ENCODE measurements at regions not wholly inside any gene's neighbourhood (a gene's known extent, or its start where the extent isn't known, plus 50 kb on each side); places are given as distances from the start of the nearest gene placed in this dataset.
A peak's percentile ranks its signal among the peaks of the same experiment; 100 is the strongest.
"Not testable (repeated sequence)": the region's sequence is repeated elsewhere in the genome, so short reads cannot be mapped to it uniquely, and the experiment has no call there.

GRCh38 chr6:167408235-167408869 lies 83.5 kb downstream of the TTLL2 start:
- no peak for DNase-seq

DNA sequence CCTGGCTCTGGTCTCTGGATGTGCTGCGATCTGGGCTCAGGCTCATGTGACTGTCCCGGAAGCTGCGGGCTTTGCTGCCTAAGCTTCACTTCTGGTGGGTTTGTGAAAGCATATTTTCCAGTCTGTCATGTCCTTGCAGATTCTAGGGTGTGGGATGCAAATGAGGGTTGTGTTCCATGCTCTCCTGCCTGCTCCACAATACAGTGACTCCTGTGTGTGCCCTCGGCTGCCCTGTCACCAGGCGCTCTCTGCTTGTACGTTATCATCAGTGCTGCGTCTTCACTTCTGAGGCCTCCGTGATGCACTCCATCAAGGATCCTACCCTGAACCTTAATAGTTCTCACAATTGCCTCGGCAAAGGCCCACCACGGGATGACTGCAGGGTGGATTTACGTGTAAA lies 84.2 kb downstream of the TTLL2 start:
- DNase-seq: no peak

- DNase-seq: no peak
These were observed 84.8 kb downstream of the TTLL2 start for GRCh38 chr6:167409694-167410093.

GRCh38 chr6:167410462-167410861 lies 85.6 kb downstream of the TTLL2 start:
- DNase-seq: no peak

- DNase-seq: no peak
These were observed 87.6 kb downstream of the TTLL2 start for GRCh38 chr6:167412506-167412905.

DNA sequence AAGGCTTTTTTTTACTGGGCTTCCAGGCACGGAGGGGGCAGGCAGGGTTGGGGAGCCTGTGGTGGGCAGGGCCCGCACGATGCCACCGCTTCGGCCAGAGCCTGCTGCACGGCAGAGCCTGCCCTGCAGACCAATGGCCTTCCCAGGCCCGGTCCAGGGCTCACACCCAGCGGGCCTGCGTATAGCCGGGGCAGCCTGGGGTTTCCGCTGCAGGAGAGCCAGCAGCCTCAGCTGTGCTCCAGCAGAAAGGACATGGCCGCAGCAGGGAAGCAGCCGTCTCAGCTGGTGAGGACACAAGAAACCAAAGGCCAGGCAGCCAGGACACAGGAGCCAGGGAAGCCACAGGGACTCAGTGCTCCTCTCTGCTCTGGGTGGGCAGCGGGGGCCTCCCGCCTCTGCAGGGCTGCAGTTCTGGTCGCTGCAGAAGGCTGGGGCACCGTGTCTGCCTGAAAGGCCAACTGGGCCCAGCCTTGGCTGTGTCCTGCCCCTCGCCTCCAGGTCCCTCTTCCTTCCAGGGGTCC lies 90.6 kb downstream of the TTLL2 start:
- DNase-seq: no peak

GRCh38 chr6:167416676-167417430 lies 92.0 kb downstream of the TTLL2 start:
- DNase-seq: no peak

DNA sequence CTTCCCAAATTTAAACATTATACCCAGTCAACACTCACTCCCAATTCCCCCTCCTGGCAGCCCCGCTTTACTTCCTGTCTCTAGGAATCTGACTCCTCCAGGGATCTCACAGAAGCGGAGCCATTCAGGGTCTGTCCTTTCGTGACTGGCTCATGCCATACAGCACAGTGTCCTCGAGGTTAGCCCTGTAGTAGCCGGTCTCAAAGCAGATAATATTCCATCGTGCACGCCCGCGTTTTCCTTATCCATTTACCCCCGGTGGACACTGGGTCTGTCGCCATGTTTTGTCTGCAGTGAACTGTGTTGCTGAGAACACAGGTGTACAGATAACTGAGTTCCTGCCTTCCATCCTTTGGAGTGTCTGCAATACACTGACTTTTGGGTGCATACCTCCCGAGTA lies 95.3 kb downstream of the TTLL2 start:
- DNase-seq: no peak

DNA sequence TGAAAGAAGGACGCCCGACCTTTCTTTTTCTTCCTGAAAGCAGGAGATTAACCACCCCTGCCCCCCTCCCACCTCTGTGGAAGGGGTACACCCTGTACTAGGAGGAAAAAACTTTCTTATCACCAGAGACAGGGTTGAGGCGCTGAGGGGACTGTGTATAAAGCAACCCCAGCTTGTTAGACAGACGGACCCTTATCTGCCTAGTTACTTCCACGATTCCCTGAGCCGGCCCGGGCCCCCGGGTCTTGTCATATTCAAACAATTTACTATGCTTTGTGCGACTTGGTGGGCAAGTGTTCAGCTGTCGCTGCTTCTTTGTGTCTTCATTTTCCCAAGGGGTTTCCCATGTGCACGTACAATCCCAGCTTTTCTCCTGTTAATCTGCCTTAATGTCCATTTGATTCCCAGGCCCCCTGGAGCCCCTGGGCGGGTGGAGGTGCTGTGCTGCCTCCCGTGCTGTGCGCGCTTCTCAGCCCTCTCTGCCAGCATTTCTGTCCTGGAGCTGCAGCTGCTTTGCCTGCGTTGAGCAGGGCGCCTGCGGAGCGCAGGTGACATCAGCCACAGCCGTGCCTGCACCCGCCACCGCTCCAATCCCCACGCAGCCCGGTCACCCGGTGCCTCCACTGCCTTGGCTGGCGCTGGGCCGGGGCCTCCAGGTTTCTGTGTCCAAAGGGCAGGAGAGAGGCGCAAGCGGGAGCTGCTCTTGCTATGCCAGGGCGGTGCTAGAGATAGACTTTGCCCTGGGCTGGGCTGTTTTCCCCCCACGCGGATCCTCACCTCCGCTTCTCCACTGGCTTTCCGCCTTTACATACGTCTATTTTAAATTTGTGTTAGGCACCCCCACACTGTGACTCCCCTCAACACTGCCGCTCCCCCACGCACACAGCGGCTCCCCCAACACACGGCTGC lies 96.2 kb downstream of the TTLL2 start:
- DNase-seq: no peak

GRCh38 chr6:167421944-167422343 lies 97.1 kb downstream of the TTLL2 start:
- DNase-seq: not testable (repeated sequence)

DNA sequence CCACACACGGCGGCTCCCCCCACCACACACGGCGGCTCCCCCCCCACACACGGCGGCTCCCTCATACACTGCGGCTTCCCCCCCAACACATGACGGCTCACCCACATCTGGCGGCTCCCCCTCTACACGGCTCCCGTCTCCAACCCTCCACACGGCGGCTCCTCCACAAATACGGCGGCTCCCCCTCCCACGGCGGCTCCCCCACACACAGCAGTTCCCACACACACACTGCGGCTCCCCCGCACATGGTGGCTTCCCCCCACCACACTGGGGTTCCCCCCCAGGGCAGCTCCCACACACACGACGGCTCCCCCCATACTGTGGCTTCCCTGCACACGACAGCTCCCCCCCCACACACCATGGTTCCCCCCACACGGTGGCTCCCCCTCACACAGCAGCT lies 98.0 kb downstream of the TTLL2 start:
- no peak for DNase-seq

DNA sequence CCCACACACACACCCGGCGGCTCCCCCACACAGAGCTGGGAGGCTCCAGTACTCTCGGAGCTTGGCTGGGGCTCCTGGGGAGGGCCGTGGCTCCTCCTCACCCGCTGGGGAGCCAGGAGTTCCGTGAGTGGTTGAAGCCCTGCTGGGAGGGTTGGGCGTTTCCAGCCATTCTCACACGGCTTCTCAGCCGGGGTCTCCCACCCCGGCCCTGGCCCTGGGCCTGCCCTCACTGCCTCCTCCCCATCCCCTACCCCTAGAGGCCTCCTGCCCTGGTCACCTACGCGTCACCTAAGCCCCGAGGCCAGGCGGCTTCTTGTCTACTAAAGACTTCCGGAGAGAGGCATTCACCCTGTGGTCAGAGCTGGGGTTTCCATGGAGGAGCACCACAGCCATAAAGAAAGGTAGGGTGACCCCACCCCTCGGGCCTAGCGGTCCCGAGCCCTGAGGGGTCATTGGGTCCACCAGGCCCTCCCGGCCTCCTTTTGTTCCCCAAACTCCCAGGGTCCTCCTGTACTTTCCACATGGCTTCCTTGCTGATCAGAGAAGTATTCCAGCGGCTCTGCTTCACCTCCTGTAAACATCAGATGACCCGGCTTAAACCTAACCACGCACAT lies 99.3 kb downstream of the TTLL2 start:
- no peak for DNase-seq

DNA sequence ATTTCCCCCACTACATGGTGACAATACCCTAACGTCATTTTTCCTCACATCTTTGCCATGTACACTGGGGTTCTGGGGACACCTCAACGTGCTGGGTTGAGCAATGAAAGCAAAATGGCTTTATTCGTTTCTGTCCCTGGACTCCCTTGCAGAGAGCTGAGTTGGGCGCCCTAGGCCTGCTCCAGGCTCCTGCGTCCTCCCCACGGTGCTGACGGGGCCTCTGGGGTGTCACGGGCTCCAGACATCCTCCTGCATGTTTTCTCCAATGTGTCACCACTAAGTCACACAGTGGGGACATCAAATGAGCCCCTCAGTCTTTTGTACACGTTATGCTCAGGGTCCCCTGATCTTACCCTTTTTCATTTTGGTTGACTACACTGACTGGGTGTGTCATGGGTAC lies 99.8 kb downstream of the TTLL2 start:
- no peak for DNase-seq

DNA sequence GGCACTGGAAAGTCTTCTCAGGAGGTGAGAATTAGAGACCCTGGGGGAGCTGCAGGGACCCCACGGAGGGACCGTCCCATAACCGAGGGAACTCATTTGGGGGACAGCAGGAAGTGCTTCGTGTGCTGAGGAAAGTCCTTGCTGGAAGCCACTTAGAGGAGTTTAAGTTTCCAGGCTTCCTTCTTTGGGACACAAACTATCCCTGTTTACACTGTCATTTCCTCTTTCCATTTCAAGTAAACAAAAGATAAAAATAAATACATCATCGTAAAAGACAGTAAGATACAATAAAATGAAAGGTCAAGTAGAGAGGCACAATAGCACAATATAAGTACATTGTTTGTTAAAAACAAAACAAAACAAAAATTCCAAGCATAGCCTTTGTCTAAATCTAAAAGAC lies 101.2 kb downstream of the TTLL2 start:
- no peak for DNase-seq

DNA sequence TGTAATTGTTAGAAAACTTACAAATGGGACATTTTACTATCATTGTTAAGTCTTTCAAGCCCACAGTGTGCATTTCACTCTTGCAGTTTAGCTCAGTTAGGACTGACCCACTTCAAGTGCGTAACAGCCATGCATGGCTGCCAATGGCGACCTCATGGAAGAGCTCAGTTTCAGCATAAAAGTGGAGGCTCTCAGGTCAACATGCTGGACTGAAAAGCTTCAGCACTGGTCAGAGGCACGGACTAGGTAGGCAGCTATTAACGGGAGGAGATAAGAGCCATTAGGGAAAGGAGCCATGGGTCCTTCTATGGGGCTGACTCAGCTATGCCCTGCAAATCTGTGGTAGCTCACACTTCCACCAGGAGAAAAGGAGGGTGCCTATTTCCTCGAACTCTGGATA lies 101.8 kb downstream of the TTLL2 start:
- no peak for DNase-seq

- DNase-seq: peak in 1 of 51 donors; percentile 38
These were observed 103.9 kb downstream of the TTLL2 start for GRCh38 chr6:167428664-167429333.

GRCh38 chr6:167429353-167429752 lies 104.5 kb downstream of the TTLL2 start:
- no peak for DNase-seq

DNA sequence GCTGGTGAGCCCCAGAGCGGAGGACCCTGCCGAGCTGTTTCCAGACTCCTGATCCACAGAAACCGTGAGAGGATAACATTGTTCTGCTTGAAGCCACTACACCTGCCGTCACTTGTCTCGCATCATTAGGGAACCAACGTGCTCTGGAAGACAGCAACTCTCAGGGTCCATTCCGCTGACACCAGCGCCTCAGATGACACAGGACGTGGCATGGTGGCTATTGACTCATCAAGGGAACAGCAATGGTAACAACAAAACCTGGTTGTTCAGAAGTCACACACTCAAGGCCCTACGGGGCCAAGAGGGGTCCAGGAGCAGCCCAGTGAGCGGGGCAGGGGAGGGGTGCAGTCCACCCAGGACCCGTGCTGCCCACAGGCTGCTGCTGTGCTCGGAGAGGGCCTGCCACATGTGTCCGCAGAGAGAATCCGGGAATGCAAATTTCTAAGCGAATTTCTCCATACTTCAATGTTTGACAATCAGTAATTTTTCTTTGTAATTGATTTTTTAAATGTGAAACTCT lies 110.4 kb downstream of the TTLL2 start:
- no peak for DNase-seq

DNA sequence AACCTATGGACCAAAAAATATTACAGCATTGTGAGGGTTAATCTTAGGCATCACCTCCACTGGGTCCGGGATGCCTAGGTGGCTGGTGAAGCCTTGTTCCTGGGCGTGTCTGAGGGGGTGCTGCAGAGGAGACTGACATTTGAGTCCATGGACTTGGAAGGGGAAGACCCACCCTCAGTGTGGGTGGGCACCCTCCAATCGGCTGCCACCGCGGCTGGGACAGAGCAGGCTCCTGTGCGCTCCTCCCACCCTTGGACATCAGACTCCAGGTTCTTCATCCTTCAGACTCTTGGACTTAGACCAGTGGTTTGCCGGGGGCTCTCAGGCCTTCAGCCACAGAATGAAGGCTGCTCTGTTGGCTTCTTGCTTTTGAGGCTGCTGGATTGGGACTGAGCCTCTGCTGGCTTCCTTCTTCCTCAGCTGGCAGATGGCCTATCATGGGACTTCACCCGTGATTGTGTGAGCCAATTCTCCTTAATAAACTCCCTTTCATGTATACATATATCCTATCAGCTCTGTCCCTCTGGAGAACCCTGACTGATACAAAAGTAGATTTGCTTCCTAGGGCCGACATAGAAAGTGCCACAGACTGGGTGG lies 113.1 kb downstream of the TTLL2 start:
- no peak for DNase-seq

DNA sequence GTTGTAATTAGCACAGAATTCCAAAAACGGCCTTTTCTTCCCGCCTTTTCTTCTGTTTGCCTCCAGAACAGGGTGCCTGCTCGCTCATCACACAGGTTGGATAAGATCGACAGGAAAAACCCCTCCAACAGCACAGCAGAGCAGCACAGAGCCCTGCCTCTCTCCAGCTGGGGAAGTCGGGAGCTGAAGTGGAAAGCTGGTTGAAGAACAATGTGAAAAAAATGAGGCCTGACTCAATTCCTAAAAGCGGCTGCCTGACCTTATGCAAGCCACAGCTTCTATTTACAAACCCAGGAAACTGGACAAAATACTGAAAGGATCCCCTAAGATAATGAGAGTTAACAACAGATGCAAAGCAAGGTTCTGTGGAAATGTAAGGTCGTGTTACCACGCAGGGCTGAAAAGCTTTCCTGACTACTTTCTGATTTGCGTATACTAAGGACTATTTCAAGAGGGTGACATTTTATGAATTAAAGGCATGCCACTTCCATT lies 116.9 kb downstream of the TTLL2 start:
- peak in 2 of 51 donors; percentile 29 to 44 for DNase-seq
